ENCODE measurements at regions not wholly inside any gene's neighbourhood (a gene's known extent, or its start where the extent isn't known, plus 50 kb on each side); places are given as distances from the start of the nearest gene placed in this dataset.
"Not testable (repeated sequence)": the region's sequence is repeated elsewhere in the genome, so short reads cannot be mapped to it uniquely, and the experiment has no call there.

- Histone ChIP-seq H3K4me3 (ENCODE audit: low read depth in 1 of 2, low read length in 2 of 2) (no peak overlapping the region), H3K4me2 (ENCODE audit: insufficient read depth, low read length) (no peak overlapping the region), H3K4me1 (ENCODE audit: insufficient read depth, low read length) (no peaks in the 10 kb centered on the region), H3K27ac (ENCODE audit: low read length) (no peak overlapping the region), H3K36me3 (ENCODE audit: insufficient read depth, low read length) (no peaks in the 10 kb centered on the region), H3K9me3 (ENCODE audit: insufficient read depth, low read length, severe bottlenecking) (no peaks in the 10 kb centered on the region), H3K27me3 (ENCODE audit: insufficient read depth, low read length, poor library complexity) (peaks cover 27% of the 10 kb centered on the region), H3K79me2 (ENCODE audit: insufficient read depth, low read length) (no peaks in the 10 kb centered on the region), H3K9ac (ENCODE audit: low read depth, low read length) (no peak overlapping the region), H4K20me1 (ENCODE audit: insufficient read depth, low read length) (no peaks in the 10 kb centered on the region), H2AFZ (ENCODE audit: low read depth, low read length) (no peak overlapping the region)
- no peak for TF ChIP-seq EZH2 (IDR thresholded peaks at IDR 0.05; ENCODE audit: borderline replicate concordance, low read depth, low read length, severe bottlenecking)
- DNase-seq (no peak), ATAC-seq (ENCODE audit: insufficient read depth, low read depth) (no peak)
Observed at GRCh38 chr16:26987597-26988010, 79.1 kb upstream of the C16orf82 start.

DNA sequence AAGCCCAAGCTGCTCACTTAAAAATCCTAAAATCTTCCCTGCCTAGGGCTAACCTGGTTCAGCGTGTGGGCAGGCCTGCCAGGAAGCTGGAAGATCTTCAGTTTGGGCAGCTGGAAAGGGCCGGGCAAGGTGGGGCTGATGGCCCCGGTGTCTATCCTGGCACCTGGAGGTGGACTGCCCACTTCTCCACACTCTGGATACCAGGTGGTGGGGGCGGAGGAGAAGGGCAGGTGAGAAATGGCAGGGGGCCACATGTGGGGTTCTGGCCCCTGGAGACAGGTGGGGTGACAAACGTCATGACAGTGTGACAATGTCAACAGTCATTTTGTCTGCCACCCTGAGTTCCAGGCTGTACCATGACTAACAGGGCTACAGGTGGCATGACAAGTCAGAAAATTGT, 78.5 kb upstream of the C16orf82 start:
- no peaks in the 10 kb centered on the region for H3K79me2 ChIP-seq (ENCODE audit: insufficient read depth, low read length)
- no peaks in the 10 kb centered on the region for H3K36me3 ChIP-seq (ENCODE audit: insufficient read depth, low read length)
- H3K9me3 ChIP-seq (ENCODE audit: insufficient read depth, low read length, severe bottlenecking) = no peaks in the 10 kb centered on the region
- TF ChIP-seq EZH2 (IDR thresholded peaks at IDR 0.05; ENCODE audit: borderline replicate concordance, low read depth, low read length, severe bottlenecking) = no peak
- TF ChIP-seq, protein P1, sequence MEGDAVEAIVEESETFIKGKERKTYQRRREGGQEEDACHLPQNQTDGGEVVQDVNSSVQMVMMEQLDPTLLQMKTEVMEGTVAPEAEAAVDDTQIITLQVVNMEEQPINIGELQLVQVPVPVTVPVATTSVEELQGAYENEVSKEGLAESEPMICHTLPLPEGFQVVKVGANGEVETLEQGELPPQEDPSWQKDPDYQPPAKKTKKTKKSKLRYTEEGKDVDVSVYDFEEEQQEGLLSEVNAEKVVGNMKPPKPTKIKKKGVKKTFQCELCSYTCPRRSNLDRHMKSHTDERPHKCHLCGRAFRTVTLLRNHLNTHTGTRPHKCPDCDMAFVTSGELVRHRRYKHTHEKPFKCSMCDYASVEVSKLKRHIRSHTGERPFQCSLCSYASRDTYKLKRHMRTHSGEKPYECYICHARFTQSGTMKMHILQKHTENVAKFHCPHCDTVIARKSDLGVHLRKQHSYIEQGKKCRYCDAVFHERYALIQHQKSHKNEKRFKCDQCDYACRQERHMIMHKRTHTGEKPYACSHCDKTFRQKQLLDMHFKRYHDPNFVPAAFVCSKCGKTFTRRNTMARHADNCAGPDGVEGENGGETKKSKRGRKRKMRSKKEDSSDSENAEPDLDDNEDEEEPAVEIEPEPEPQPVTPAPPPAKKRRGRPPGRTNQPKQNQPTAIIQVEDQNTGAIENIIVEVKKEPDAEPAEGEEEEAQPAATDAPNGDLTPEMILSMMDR (IDR thresholded peaks at IDR 0.05; ENCODE audit: borderline replicate concordance, extremely low read depth, low read length, poor library complexity, severe bottlenecking) = no peak
- no peak for ATAC-seq (ENCODE audit: insufficient read depth, low read depth)
- H4K20me1 ChIP-seq (ENCODE audit: insufficient read depth, low read length) = no peaks in the 10 kb centered on the region
- no peak overlapping the region for H2AFZ ChIP-seq (ENCODE audit: low read depth, low read length)
- DNase-seq = no peak
- no peak overlapping the region for H3K27ac ChIP-seq (ENCODE audit: low read length)
- peaks cover 33% of the 10 kb centered on the region for H3K27me3 ChIP-seq (ENCODE audit: insufficient read depth, low read length, poor library complexity)
- H3K4me3 ChIP-seq (ENCODE audit: low read depth in 1 of 2, low read length in 2 of 2) = no peak overlapping the region
- no peak overlapping the region for H3K9ac ChIP-seq (ENCODE audit: low read depth, low read length)
- H3K4me1 ChIP-seq (ENCODE audit: insufficient read depth, low read length) = no peaks in the 10 kb centered on the region
- no peak overlapping the region for H3K4me2 ChIP-seq (ENCODE audit: insufficient read depth, low read length)

DNA sequence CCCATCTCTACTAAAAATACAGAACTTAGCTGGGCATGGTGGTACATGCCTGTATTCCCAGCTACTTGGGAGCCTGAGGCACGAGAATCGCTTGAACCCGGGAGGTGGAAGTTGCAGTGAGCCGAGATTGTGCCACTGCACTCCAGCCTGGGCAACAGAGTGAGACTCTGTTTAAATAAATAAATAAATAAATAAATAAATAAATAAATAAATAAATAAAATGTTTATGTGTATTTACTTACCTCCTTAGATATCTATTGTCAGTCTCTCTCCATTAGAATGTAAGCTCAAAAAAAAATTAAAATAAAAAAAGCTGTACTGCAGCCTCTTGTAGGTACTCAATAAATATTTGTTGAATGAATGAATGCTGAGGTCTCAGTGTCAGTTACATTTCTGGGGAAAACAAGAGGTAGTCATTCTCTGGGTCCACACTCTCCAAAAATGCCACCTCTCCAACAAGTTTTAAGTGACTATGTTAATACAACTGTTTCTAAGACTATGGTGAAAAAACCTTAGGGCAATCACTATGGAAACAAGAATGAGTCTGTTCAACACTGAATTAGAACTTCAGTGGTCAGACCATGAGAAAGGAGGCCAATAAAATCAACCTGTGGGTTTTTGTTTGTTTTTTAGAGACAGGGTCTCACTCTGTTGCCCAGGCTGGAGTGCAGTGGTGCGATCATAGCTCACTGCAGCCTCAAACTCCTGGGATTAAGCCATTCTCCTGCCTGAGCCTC, 76.2 kb upstream of the C16orf82 start:
- peaks cover 43% of the 10 kb centered on the region for H3K27me3 ChIP-seq (ENCODE audit: insufficient read depth, low read length, poor library complexity)
- DNase-seq; ATAC-seq (ENCODE audit: insufficient read depth, low read depth): not testable (repeated sequence)

DNA sequence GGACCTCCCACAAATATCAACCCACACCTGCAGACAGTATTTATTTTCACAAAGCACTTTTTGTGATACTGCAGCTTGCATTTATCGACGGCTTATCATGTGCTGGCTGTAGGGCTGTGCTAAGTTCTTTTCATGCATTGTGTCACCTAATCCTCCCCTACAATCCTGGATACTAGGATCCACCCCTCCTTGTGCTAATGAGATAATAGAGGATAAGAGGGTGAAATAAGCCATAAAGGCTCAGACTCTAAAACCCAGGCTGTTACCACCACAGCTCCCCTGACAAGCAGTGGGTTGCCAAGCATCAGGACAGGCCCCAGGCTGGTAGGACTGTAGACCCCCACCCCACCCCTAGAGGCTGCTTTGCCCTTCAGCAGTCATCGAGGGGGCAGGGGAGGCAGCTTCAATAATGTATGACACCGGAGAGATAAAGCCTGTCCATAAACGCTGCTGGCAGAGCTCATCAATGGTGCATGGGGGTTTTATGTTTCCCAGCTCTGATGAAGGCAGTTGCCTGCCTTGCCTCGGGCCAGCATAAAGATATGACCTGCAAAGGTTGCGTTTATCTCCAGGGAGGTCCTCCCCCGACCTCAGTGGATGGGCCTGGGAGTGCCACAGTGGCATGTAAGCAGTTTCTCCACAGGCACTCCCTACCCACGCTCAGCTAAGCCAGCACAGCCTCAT, 73.9 kb upstream of the C16orf82 start:
- ATAC-seq (ENCODE audit: insufficient read depth, low read depth) = no peak
- Histone ChIP-seq H2AFZ (ENCODE audit: low read depth, low read length) (no peak overlapping the region), H3K4me2 (ENCODE audit: insufficient read depth, low read length) (no peak overlapping the region), H3K79me2 (ENCODE audit: insufficient read depth, low read length) (no peaks in the 10 kb centered on the region), H3K27me3 (ENCODE audit: insufficient read depth, low read length, poor library complexity) (peaks cover 39% of the 10 kb centered on the region), H3K27ac (ENCODE audit: low read length) (no peak overlapping the region), H3K9me3 (ENCODE audit: insufficient read depth, low read length, severe bottlenecking) (no peaks in the 10 kb centered on the region), H3K9ac (ENCODE audit: low read depth, low read length) (no peak overlapping the region), H4K20me1 (ENCODE audit: insufficient read depth, low read length) (no peaks in the 10 kb centered on the region), H3K4me1 (ENCODE audit: insufficient read depth, low read length) (no peaks in the 10 kb centered on the region), H3K36me3 (ENCODE audit: insufficient read depth, low read length) (no peaks in the 10 kb centered on the region), H3K4me3 (ENCODE audit: low read depth in 1 of 2, low read length in 2 of 2) (no peak overlapping the region)
- no peak for DNase-seq
- no peak for TF ChIP-seq EZH2 (IDR thresholded peaks at IDR 0.05; ENCODE audit: borderline replicate concordance, low read depth, low read length, severe bottlenecking)
- TF ChIP-seq, protein P1 (IDR thresholded peaks at IDR 0.05; ENCODE audit: borderline replicate concordance, extremely low read depth, low read length, poor library complexity, severe bottlenecking) = no peak

More for the DNA sequence above, 76.2 kb upstream of the C16orf82 start:
- H3K4me2 ChIP-seq (ENCODE audit: insufficient read depth, low read length); H2AFZ ChIP-seq (ENCODE audit: low read depth, low read length); H3K9ac ChIP-seq (ENCODE audit: low read depth, low read length); H3K79me2 ChIP-seq (ENCODE audit: insufficient read depth, low read length); H3K9me3 ChIP-seq (ENCODE audit: insufficient read depth, low read length, severe bottlenecking); H3K27ac ChIP-seq (ENCODE audit: low read length); H3K36me3 ChIP-seq (ENCODE audit: insufficient read depth, low read length); H3K4me1 ChIP-seq (ENCODE audit: insufficient read depth, low read length); H4K20me1 ChIP-seq (ENCODE audit: insufficient read depth, low read length); H3K4me3 ChIP-seq (ENCODE audit: low read depth in 1 of 2, low read length in 2 of 2): not testable (repeated sequence)

Data from DND-41 (cell line).